Esophagus squamous epithelium (tissue), 4 donors: ENCODE measurements at regions not wholly inside any gene's neighbourhood (a gene's known extent, or its start where the extent isn't known, plus 50 kb on each side); places are given as distances from the start of the nearest gene placed in this dataset.

ENCODE experiments used
- CTCF ChIP-seq, 6 experiments: fragments of 450-650 bp in 4 of 6; fragments of 200-600 bp in 2 of 6; sonication (generic) in 2 of 6; IDR thresholded peaks; one replicate each; pipeline ENCODE4 v1.5.1; 2016 to 2019; ENCODE audit warnings: antibody characterized with exemption in 6 of 6, mild to moderate bottlenecking in 4 of 6, moderate library complexity in 4 of 6
- POLR2A ChIP-seq, 4 donors: fragments of 450-650 bp; IDR thresholded peaks; one replicate each; pipeline ENCODE4 v1.6.1; 2017; ENCODE audit warnings: antibody characterized with exemption in 4 of 4, mild to moderate bottlenecking in 4 of 4, moderate library complexity in 3 of 4

GRCh38 chr1:166273618-166274017 is 106.8 kb upstream of the FAM78B start:
- TF ChIP-seq CTCF (IDR thresholded peaks at IDR 0.05): no peak
- no peak for TF ChIP-seq POLR2A (IDR thresholded peaks at IDR 0.05)
